Adrenal gland (tissue), 9 donors: ENCODE measurements at regions not wholly inside any gene's neighbourhood (a gene's known extent, or its start where the extent isn't known, plus 50 kb on each side); places are given as distances from the start of the nearest gene placed in this dataset.
"Not testable (repeated sequence)": the region's sequence is repeated elsewhere in the genome, so short reads cannot be mapped to it uniquely, and the experiment has no call there.

ENCODE experiments used
- DNase-seq, 7 donors: peaks; one replicate each; pipeline ENCODE4 v3.0.0-alpha.2; 2019 to 2020
- H3K27ac ChIP-seq, 5 donors: fragments of 200-600 bp; sonication (generic) in 4 of 5; 1 replicate in 3 of 5; 2 replicates in 2 of 5; pipeline versions ENCODE4 v1.5.1 to v1.8.0; 2016 to 2020; ENCODE audit warnings: mild to moderate bottlenecking in 1 of 5
- H3K27me3 ChIP-seq: fragments of 200-600 bp; 2 replicates; pipeline ENCODE4 v1.8.0; 2021
- H3K36me3 ChIP-seq, 2 donors: fragments of 200-600 bp; replicated peaks in 1 of 2; 1 replicate in 1 of 2; 2 replicates in 1 of 2; pipeline versions ENCODE4 v1.5.1 to v1.8.0; 2018 to 2022
- H3K4me1 ChIP-seq, 2 donors: fragments of 200-600 bp; replicated peaks in 1 of 2; 1 replicate in 1 of 2; 2 replicates in 1 of 2; pipeline versions ENCODE4 v1.5.1 to v1.8.0; 2018 to 2021
- H3K4me3 ChIP-seq, 4 donors: fragments of 200-600 bp; sonication (generic) in 3 of 4; one replicate each; pipeline ENCODE4 v1.5.1; 2016 to 2018
- H3K9me3 ChIP-seq, 3 donors: fragments of 200-600 bp; sonication (generic) in 1 of 3; replicated peaks in 1 of 3; 1 replicate in 2 of 3; 2 replicates in 1 of 3; pipeline versions ENCODE4 v1.5.1 to v1.8.0; 2016 to 2021
- CTCF ChIP-seq, 6 experiments: fragments of 450-650 bp in 4 of 6; fragments of 200-600 bp in 2 of 6; sonication (generic) in 1 of 6; IDR thresholded peaks; 1 replicate in 5 of 6; 2 replicates in 1 of 6; pipeline versions ENCODE4 v1.5.1 to v1.8.0; 2016 to 2021; ENCODE audit warnings: antibody characterized with exemption in 6 of 6, mild to moderate bottlenecking in 2 of 6, moderate library complexity in 1 of 6
- POLR2A ChIP-seq, 2 donors: fragments of 450-650 bp; IDR thresholded peaks; one replicate each; pipeline ENCODE4 v1.6.1; 2017; ENCODE audit warnings: antibody characterized with exemption in 2 of 2, mild to moderate bottlenecking in 2 of 2, moderate library complexity in 1 of 2
- WGBS, 4 donors: extraction: QIAGEN DNeasy Blood & Tissue Kit in 2 of 4; methylation state at CpG; one replicate each; pipeline versions ENCODE4 v1.1.5 to v1.1.7; 2013 to 2017; 5-methylcytosine and 5-hydroxymethylcytosine counted together
- intact Hi-C, 2 donors: fragments of 100-400 bp; cut with DNase I; formaldehyde crosslinking; loops; one replicate each; pipeline versions ENCODE4 v1.14.1 to v1.15.0; 2022 to 2023
- donor health status: healthy with polysubstance abuse.
- donor health status: Bipolar disorder and iron deficiency.
- donor health status: DM: yes; HTN: yes; CAD: no.
- donor health status: DM: no; HTN: no; CAD: no.
- donor health status: DM: no; HTN: no; CAD: no.

GRCh38 chr9:64813072-64813471, 471.9 kb downstream of the FOXD4L5 start:
- H3K27me3 ChIP-seq, intact Hi-C loops, H3K36me3 ChIP-seq, H3K27ac ChIP-seq, H3K9me3 ChIP-seq, H3K4me1 ChIP-seq, DNase-seq, H3K4me3 ChIP-seq: not testable (repeated sequence)

GRCh38 chr9:64778667-64779066, 506.3 kb downstream of the FOXD4L5 start:
- not testable (repeated sequence) for H3K36me3 ChIP-seq

GRCh38 chr9:64776269-64776668, 508.7 kb downstream of the FOXD4L5 start:
- H3K36me3 ChIP-seq, DNase-seq, H3K27me3 ChIP-seq, intact Hi-C loops, H3K27ac ChIP-seq, H3K9me3 ChIP-seq, H3K4me3 ChIP-seq, H3K4me1 ChIP-seq: not testable (repeated sequence)
- 0 to 52% (median 48%) methylated on average over 1 of the region's 2 CpGs; no CpG with 5 or more reads in 1 of the 4 donors for WGBS, 4 donors

More at GRCh38 chr9:64778667-64779066, 506.3 kb downstream of the FOXD4L5 start:
- H3K4me3 ChIP-seq, H3K9me3 ChIP-seq, DNase-seq, H3K4me1 ChIP-seq, H3K27me3 ChIP-seq, intact Hi-C loops, H3K27ac ChIP-seq: not testable (repeated sequence)
- WGBS, 4 donors: 73 to 91% (median 79%) methylated on average over 1 to 3 of the region's 3 CpGs

- H3K36me3 ChIP-seq, H3K9me3 ChIP-seq, H3K27me3 ChIP-seq, H3K4me1 ChIP-seq, intact Hi-C loops, H3K27ac ChIP-seq: not testable (repeated sequence)
- H3K4me3 ChIP-seq: peak overlapping the region in 1 of 4 donors; percentile 48
- DNase-seq: peak in 3 of 7 donors; percentile 7 to 41 (median 13)
- WGBS, 4 donors: 3 to 40% (median 5%) methylated on average over 5 to 70 of the region's 72 CpGs
Measured at GRCh38 chr9:64774813-64775793, 509.9 kb downstream of the FOXD4L5 start.

- H3K36me3 ChIP-seq, H3K4me1 ChIP-seq, H3K27me3 ChIP-seq, intact Hi-C loops, DNase-seq, H3K9me3 ChIP-seq, H3K27ac ChIP-seq: not testable (repeated sequence)
- 1 to 8% (median 2%) methylated on average over 5 to 93 of the region's 108 CpGs; no CpG with 5 or more reads in 1 of the 4 donors for WGBS, 4 donors
- H3K4me3 ChIP-seq: peak overlapping the region in 2 of 4 donors; percentile 26 to 48
Measured at GRCh38 chr9:64774004-64774812, 510.8 kb downstream of the FOXD4L5 start.

GRCh38 chr9:64773491-64773931, 511.5 kb downstream of the FOXD4L5 start:
- H3K4me3 ChIP-seq: peak overlapping the region in 1 of 4 donors; percentile 48
- no peaks in the 10 kb centered on the region for H3K36me3 ChIP-seq
- H3K9me3 ChIP-seq: no peaks in the 10 kb centered on the region
- H3K4me1 ChIP-seq: no peaks in the 10 kb centered on the region
- no peak overlapping the region for H3K27ac ChIP-seq
- TF ChIP-seq CTCF (IDR thresholded peaks at IDR 0.05): no peak
- no peak for TF ChIP-seq POLR2A (IDR thresholded peaks at IDR 0.05)
- 0 to 2% (median 0%) methylated on average over 28 to 44 of the region's 59 CpGs; no CpG with 5 or more reads in 1 of the 4 donors for WGBS, 4 donors
- intact Hi-C loops: no loop called here
- H3K27me3 ChIP-seq: no peaks in the 10 kb centered on the region
- DNase-seq: peak in 1 of 7 donors; percentile 1

GRCh38 chr9:64772751-64773331, 512.2 kb downstream of the FOXD4L5 start:
- H3K4me1 ChIP-seq, DNase-seq, intact Hi-C loops, H3K27me3 ChIP-seq, H3K36me3 ChIP-seq, H3K27ac ChIP-seq, H3K9me3 ChIP-seq: not testable (repeated sequence)
- peak overlapping the region in 1 of 4 donors; percentile 44 for H3K4me3 ChIP-seq
- WGBS, 4 donors: 0 to 2% (median 1%) methylated on average over 11 to 57 of the region's 67 CpGs; no CpG with 5 or more reads in 1 of the 4 donors

- H3K4me1 ChIP-seq, H3K4me3 ChIP-seq, H3K9me3 ChIP-seq, H3K27me3 ChIP-seq, H3K27ac ChIP-seq, H3K36me3 ChIP-seq, intact Hi-C loops: not testable (repeated sequence)
- peak in 4 of 7 donors; percentile 11 to 54 (median 24) for DNase-seq
- WGBS, 4 donors: 0% methylated on average over 2 of the region's 4 CpGs; no CpG with 5 or more reads in 2 of the 4 donors
Measured at GRCh38 chr9:64772123-64772736, 512.8 kb downstream of the FOXD4L5 start.
